ENCODE measurements at regions not wholly inside any gene's neighbourhood (a gene's known extent, or its start where the extent isn't known, plus 50 kb on each side); places are given as distances from the start of the nearest gene placed in this dataset.

DNA sequence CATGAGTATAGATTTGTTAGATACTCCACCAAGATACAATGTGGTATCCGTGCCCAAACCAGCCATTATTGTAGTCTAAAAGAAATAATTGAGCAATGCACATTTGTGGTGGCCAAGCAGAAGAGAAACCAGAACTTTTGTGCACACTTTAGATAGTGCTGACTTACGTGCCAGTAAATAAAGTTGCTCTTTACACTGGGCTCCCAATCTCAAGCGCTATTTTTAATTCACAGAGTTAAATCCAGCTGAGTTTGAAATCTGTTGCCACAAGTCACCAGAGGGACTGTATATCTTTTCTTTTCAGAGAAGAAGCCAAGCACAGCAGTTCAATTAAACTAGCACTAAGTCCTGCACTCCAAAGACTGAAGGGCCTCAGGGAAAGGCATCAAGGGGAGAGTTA lies 680.4 kb downstream of the TDRD15 start:
- no peak for DNase-seq (ENCODE audit: low read depth)
- TF ChIP-seq, protein P1, sequence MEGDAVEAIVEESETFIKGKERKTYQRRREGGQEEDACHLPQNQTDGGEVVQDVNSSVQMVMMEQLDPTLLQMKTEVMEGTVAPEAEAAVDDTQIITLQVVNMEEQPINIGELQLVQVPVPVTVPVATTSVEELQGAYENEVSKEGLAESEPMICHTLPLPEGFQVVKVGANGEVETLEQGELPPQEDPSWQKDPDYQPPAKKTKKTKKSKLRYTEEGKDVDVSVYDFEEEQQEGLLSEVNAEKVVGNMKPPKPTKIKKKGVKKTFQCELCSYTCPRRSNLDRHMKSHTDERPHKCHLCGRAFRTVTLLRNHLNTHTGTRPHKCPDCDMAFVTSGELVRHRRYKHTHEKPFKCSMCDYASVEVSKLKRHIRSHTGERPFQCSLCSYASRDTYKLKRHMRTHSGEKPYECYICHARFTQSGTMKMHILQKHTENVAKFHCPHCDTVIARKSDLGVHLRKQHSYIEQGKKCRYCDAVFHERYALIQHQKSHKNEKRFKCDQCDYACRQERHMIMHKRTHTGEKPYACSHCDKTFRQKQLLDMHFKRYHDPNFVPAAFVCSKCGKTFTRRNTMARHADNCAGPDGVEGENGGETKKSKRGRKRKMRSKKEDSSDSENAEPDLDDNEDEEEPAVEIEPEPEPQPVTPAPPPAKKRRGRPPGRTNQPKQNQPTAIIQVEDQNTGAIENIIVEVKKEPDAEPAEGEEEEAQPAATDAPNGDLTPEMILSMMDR (conservative IDR thresholded peaks at IDR 0.05; ENCODE audit: low read length), result no peak
- no peak overlapping the region for H3K4me3 ChIP-seq (ENCODE audit: low read length)

DNA sequence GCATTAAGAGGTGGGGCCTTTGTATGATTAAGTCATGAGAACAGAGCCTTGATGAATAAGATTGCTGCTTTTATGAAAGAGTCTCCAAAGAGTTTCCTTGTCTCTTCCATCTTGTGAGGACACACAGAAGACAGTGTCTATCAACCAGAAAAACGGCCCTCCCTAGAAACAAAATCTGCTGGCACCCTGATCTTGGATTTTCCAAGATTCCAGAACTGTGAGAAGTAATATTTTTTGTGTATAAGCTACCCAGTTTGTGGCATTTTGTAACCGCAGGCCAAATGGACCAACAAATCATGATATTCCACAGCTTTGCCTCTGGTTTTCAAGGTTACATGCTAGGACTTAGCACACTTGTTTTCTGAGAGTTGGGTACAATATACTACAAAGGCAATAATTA lies 687.8 kb downstream of the TDRD15 start:
- TF ChIP-seq, protein P1 (conservative IDR thresholded peaks at IDR 0.05; ENCODE audit: low read length), result no peak
- DNase-seq (ENCODE audit: low read depth), result no peak
- H3K4me3 ChIP-seq (ENCODE audit: low read length), result no peak overlapping the region

DNA sequence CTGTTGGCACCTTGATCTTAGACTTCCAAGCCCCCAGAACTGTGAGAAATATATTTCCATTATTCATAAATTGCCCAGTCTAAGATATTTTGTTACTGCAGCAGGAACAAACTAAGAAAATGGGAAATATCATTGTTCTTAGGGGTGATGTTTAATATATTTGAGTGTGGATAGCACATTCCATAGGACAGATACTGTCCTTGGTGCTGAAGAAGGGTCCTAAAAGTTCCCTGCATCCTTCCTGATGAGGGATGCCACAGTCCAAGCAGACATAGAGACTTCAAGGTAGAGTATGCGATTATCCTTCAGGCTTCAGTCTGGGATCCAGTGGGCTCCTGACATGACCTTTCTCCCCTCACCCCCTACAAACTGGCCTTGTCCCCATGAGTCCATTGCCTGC lies 689.0 kb downstream of the TDRD15 start:
- H3K4me3 ChIP-seq (ENCODE audit: low read length), result no peak overlapping the region
- TF ChIP-seq, protein P1 (conservative IDR thresholded peaks at IDR 0.05; ENCODE audit: low read length), result no peak
- no peak for DNase-seq (ENCODE audit: low read depth)

DNA sequence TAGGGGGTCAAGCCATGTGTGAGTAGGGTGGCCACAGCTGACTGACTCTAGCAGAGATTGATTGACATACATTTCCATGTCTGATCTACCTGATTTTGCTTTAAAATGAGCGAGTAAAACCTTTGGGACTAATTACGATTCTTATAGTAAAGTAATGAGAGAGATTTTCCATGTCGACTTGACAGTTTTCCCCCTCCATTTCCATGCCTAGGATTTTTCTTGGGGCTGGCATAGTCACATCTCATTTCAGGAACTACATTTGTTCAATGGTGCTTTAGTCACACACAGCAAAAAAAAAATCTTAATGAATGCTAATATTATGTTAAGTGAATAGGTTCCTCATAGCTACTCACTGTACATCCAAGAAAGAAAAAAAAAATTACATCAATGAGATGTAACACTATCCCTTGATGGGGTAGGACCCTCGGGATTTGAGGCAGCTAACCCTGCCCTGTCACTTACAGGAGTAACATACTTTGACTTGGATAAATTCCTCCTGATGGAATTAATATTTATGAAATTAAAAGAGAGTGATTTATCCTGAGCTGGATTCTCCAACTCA lies 690.9 kb downstream of the TDRD15 start:
- TF ChIP-seq, protein P1 (conservative IDR thresholded peaks at IDR 0.05; ENCODE audit: low read length), result no peak
- no peak for DNase-seq (ENCODE audit: low read depth)

DNA sequence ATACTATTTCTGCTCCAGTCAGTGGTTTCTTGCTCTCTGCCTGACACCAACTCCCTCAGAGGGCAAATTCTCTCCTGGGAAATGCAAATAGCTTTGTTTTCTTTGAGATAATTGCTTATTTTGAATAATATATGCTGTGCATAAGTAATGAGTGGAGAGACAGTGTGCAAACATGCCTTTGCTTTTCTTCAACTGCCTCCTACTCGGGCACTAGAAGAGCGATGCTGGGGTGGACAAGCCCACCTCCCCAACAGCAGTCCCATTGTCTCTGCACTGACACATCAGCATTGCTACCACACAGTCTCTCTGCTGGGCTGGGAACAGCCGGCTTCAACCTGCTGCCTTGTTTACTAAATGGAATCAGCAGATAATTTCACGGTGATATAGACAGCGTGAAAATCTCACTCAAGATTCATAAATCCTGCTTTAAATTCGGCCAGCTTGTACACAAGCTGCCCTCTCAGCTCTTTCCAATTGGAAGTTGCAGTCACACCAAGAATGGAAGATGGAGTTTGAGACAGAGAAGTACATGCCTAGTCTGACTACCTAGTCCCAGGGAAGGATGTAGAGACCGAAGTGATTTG lies 694.5 kb downstream of the TDRD15 start:
- TF ChIP-seq, protein P1 (conservative IDR thresholded peaks at IDR 0.05; ENCODE audit: low read length), result no peak
- DNase-seq (ENCODE audit: low read depth), result no peak
- H3K4me3 ChIP-seq (ENCODE audit: low read length), result no peak overlapping the region

More for the DNA sequence above, 690.9 kb downstream of the TDRD15 start:
- no peak overlapping the region for H3K4me3 ChIP-seq (ENCODE audit: low read length)

DNA sequence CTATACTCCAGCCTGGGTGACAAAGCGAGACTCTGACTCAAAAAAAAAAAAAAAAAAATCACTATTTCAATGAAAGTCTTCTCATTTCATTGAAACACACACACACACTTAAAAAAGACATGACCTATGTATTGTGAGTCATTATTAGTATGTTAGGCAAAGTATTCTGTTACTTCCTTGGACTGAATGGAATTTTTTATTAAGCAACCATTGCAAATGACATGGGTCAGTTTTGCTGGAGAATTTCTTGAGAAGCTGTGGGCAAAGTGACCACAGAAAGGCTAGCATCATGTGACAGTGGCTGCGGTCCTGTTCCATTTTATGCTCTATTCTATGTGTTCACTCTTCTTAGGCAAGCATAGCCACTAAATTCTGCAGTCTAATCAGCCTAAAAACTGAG lies 695.7 kb downstream of the TDRD15 start:
- TF ChIP-seq, protein P1 (conservative IDR thresholded peaks at IDR 0.05; ENCODE audit: low read length), result no peak
- no peak for DNase-seq (ENCODE audit: low read depth)
- H3K4me3 ChIP-seq (ENCODE audit: low read length), result no peak overlapping the region

DNA sequence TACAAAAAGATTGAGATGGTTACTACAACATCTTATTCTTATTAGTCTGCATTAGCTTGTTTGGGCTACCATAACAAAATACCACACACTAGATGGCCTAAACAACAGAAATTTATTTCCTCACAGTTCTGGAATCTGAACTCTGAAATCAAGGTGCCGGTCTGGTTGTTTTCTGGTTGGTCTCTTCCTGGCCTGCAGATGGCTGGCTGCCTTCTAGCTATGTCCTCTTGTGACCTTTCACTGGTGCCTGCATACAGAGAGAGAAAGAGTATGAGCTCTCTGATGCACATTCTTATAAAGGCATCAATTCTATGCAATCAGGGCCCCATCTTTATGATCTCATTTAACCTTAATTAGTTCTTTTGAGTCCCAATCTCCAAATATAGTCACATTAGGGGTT lies 696.5 kb downstream of the TDRD15 start:
- TF ChIP-seq, protein P1 (conservative IDR thresholded peaks at IDR 0.05; ENCODE audit: low read length), result no peak
- DNase-seq (ENCODE audit: low read depth), result no peak
- no peak overlapping the region for H3K4me3 ChIP-seq (ENCODE audit: low read length)

Measured in AG10803 (cell line).